HG03378 (cell line): ENCODE measurements at regions not wholly inside any gene's neighbourhood (a gene's known extent, or its start where the extent isn't known, plus 50 kb on each side); places are given as distances from the start of the nearest gene placed in this dataset.

Source experiments
- ATAC-seq: cut with Tn5 transposase; IDR thresholded peaks from one replicate; pipeline ENCODE4 v1.9.1; 2021; ENCODE audit warnings: mild to moderate bottlenecking, moderate library complexity; ENCODE audit not compliant: unreplicated experiment

GRCh38 chr9:86893811-86894490, 53.4 kb downstream of the GAS1 start:
- no peak for ATAC-seq

GRCh38 chr9:86892576-86892975, 54.7 kb downstream of the GAS1 start:
- ATAC-seq: no peak

GRCh38 chr9:86891886-86892437, 55.3 kb downstream of the GAS1 start:
- ATAC-seq: no peak

- ATAC-seq: no peak
These were observed 56.2 kb downstream of the GAS1 start for GRCh38 chr9:86891091-86891490.

- no peak for ATAC-seq
These were observed 62.1 kb downstream of the GAS1 start for GRCh38 chr9:86885232-86885631.

GRCh38 chr9:86876621-86877196, 70.6 kb downstream of the GAS1 start:
- ATAC-seq: no peak

- ATAC-seq: no peak
These were observed 78.7 kb downstream of the GAS1 start for GRCh38 chr9:86868616-86869015.

GRCh38 chr9:86867804-86868313, 79.4 kb downstream of the GAS1 start:
- ATAC-seq: no peak

- no peak for ATAC-seq
These were observed 81.4 kb downstream of the GAS1 start for GRCh38 chr9:86865952-86866351.

GRCh38 chr9:86860006-86860405, 87.3 kb downstream of the GAS1 start:
- ATAC-seq: no peak

- no peak for ATAC-seq
These were observed 88.2 kb downstream of the GAS1 start for GRCh38 chr9:86859056-86859455.

- no peak for ATAC-seq
These were observed 89.3 kb downstream of the GAS1 start for GRCh38 chr9:86858009-86858408.

- no peak for ATAC-seq
These were observed 91.0 kb downstream of the GAS1 start for GRCh38 chr9:86856259-86856658.

- no peak for ATAC-seq
These were observed 92.3 kb downstream of the GAS1 start for GRCh38 chr9:86854898-86855523.

GRCh38 chr9:86846656-86847055, 100.7 kb downstream of the GAS1 start:
- ATAC-seq: no peak

GRCh38 chr9:86843206-86843605, 104.1 kb downstream of the GAS1 start:
- ATAC-seq: no peak

GRCh38 chr9:86842573-86842972, 104.7 kb downstream of the GAS1 start:
- no peak for ATAC-seq

GRCh38 chr9:86839522-86839921, 107.8 kb downstream of the GAS1 start:
- no peak for ATAC-seq

- no peak for ATAC-seq
These were observed 108.5 kb downstream of the GAS1 start for GRCh38 chr9:86838519-86839497.

GRCh38 chr9:86837345-86837744, 110.0 kb downstream of the GAS1 start:
- no peak for ATAC-seq

GRCh38 chr9:86836797-86837196, 110.5 kb downstream of the GAS1 start:
- peak; percentile 95 for ATAC-seq
